ENCODE measurements at regions not wholly inside any gene's neighbourhood (a gene's known extent, or its start where the extent isn't known, plus 50 kb on each side); places are given as distances from the start of the nearest gene placed in this dataset.

- Histone ChIP-seq H3K4me3 (ENCODE audit: low read depth in 2 of 2, low read length in 1 of 2) (no peak overlapping the region), H3K9me3 (no peaks in the 10 kb centered on the region), H3K9me2 (no peaks in the 10 kb centered on the region), H3K79me2 (ENCODE audit: insufficient read depth) (no peaks in the 10 kb centered on the region), H2AFZ (ENCODE audit: low read depth) (no peak overlapping the region), H3K27me3 (ENCODE audit: insufficient read depth) (no peaks in the 10 kb centered on the region; the same call in 1 of the 2 replicates), H3F3A (replicated peaks; ENCODE audit: insufficient read depth) (no peaks in the 10 kb centered on the region), H3K4me2 (no peak overlapping the region), H3K36me3 (replicated peaks in 1 of 2; ENCODE audit: control insufficient read depth in 1 of 2, insufficient read depth in 2 of 2, low read length in 1 of 2) (no peaks in the 10 kb centered on the region), H3K27ac (ENCODE audit: low read depth in 2 of 2, low read length in 1 of 2) (no peak overlapping the region; a peak in 1 of 4 replicates), H3K9ac (no peak overlapping the region), H3K4me1 (ENCODE audit: control insufficient read depth in 1 of 2, insufficient read depth in 2 of 2, low read depth in 1 of 2, low read length in 1 of 2) (no peaks in the 10 kb centered on the region; a peak in 1 of 4 replicates), H4K20me1 (ENCODE audit: insufficient read depth) (no peaks in the 10 kb centered on the region)
- DNase-seq = no peak
- 21% methylated on average over 6 of the region's 10 CpGs for WGBS (ENCODE audit: low lambda C conversion rate)
- TF ChIP-seq EZH2phosphoT487 (IDR thresholded peaks at IDR 0.05; ENCODE audit: borderline replicate concordance, low read depth) (no peak), REST (IDR thresholded peaks at IDR 0.05; ENCODE audit: low read depth, low read length) (no peak), RCOR1 (IDR thresholded peaks at IDR 0.05; ENCODE audit: low read length) (no peak), SMC3 (IDR thresholded peaks at IDR 0.05; ENCODE audit: low read depth, low read length) (no peak), CHD2 (IDR thresholded peaks at IDR 0.05; ENCODE audit: low read length, partially characterized antibody) (no peak), NRF1 (IDR thresholded peaks at IDR 0.05; ENCODE audit: low read depth, low read length) (no peak), TEAD4 (IDR thresholded peaks at IDR 0.05; ENCODE audit: borderline replicate concordance, insufficient read depth) (no peak), RAD21 (IDR thresholded peaks at IDR 0.05; ENCODE audit: low read length) (no peak), USF2 (IDR thresholded peaks at IDR 0.05; ENCODE audit: borderline replicate concordance, low read depth, low read length) (no peak), EP300 (IDR thresholded peaks at IDR 0.05; ENCODE audit: borderline replicate concordance in 1 of 2, low read depth in 1 of 2, low read length in 1 of 2) (no peak), FOXM1 (IDR thresholded peaks at IDR 0.05; ENCODE audit: low read depth) (no peak), GABPA (IDR thresholded peaks at IDR 0.05; ENCODE audit: low read depth) (no peak), GATA2 (CRISPR knock-in tag; IDR thresholded peaks at IDR 0.05) (no peak)
- ChIA-PET CTCF (interaction anchor here (0.7 to 0.9 kb wide), 2 partner anchors 28 to 62 kb away, joined by 3 read pairs; no protein-coding TSS in a partner anchor), POLR2A (interaction anchor here (1.3 kb wide), 1 partner anchor 99 kb away, joined by 3 read pairs; no protein-coding TSS in a partner anchor)
These were observed 245.4 kb downstream of the BUD13 start for GRCh38 chr11:116527180-116527991.

Measured in SK-N-SH (cell line).